ENCODE measurements at regions not wholly inside any gene's neighbourhood (a gene's known extent, or its start where the extent isn't known, plus 50 kb on each side); places are given as distances from the start of the nearest gene placed in this dataset.

DNA sequence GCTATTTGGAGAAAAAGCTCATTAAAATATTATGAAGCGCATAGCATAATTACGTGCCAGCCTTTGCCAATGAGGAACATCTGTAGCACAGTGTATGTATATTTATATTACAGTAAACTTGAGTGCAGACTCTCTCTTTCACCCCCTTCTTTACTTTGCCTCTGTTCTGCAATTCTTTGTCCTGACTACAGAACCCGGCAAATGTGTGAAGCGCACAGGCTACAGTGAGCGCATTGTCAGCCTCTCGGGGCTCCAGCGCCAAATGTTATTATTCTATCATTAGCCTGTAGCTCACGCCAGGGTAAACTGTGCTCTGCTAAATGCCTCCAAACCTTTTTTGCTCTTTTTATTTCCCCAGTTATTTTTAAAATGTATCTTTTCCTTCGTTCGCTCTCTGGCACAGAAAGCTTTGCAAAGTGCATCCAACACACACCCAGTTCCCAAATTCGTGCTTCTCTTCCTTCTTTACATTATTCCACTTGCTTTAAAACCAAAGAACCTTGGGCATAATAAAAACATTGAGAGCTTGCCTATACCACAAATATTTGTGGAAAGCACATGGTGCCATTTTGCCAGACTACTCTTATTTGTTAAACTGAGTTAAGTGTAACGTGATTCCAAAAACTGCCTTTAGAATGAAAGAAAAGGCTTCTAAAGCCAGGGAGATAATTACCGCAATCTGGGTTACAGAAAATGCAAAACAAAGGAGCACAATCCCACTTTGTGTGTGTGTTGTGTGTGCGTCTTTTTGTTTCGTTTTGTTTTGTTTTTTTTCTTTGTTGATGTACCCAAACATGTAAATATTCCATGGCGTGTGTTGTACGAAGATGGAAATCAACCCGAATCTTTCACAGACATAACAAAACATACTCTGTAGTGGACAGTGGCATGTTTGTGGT, 164.1 kb upstream of the MPDZ start:
- POLR2A ChIA-PET = no interaction called here
- no peak overlapping the region for H3K27ac ChIP-seq (ENCODE audit: low read length in 2 of 2)
- H3K4me1 Mint-ChIP-seq = no peaks in the 10 kb centered on the region
- no peak overlapping the region for H2AFZ ChIP-seq (ENCODE audit: insufficient read depth, low read depth, low read length, poor library complexity, severe bottlenecking)
- H3K9ac ChIP-seq (ENCODE audit: low read length) = no peak overlapping the region
- no peaks in the 10 kb centered on the region for H3K36me3 ChIP-seq (replicated peaks in 1 of 2; ENCODE audit: control extremely low read depth in 1 of 2, control insufficient read depth in 1 of 2, extremely low read depth in 1 of 2, insufficient read depth in 2 of 2, low read length in 1 of 2)
- DNase-seq (no peak), ATAC-seq (ENCODE audit: low read depth) (no peak)
- CTCF ChIA-PET = no interaction called here
- no peaks in the 10 kb centered on the region for H3K4me1 ChIP-seq (ENCODE audit: control insufficient read depth in 2 of 2, insufficient read depth in 2 of 2, low read length in 2 of 2)
- H3K79me2 ChIP-seq (ENCODE audit: control insufficient read depth, insufficient read depth, low read length) = no peaks in the 10 kb centered on the region
- no peaks in the 10 kb centered on the region for H3K27me3 ChIP-seq (replicated peaks in 1 of 4; ENCODE audit: control extremely low read depth in 1 of 4, control insufficient read depth in 3 of 4, insufficient read depth in 4 of 4, low read length in 3 of 4)
- H4K20me1 ChIP-seq (ENCODE audit: control insufficient read depth, insufficient read depth, low read length, poor library complexity, severe bottlenecking) = no peaks in the 10 kb centered on the region
- no peak overlapping the region for H3K4me3 Mint-ChIP-seq
- H3K4me2 ChIP-seq (replicated peaks; ENCODE audit: low read depth, low read length, poor library complexity, severe bottlenecking) = no peak overlapping the region
- TF ChIP-seq, protein P1, sequence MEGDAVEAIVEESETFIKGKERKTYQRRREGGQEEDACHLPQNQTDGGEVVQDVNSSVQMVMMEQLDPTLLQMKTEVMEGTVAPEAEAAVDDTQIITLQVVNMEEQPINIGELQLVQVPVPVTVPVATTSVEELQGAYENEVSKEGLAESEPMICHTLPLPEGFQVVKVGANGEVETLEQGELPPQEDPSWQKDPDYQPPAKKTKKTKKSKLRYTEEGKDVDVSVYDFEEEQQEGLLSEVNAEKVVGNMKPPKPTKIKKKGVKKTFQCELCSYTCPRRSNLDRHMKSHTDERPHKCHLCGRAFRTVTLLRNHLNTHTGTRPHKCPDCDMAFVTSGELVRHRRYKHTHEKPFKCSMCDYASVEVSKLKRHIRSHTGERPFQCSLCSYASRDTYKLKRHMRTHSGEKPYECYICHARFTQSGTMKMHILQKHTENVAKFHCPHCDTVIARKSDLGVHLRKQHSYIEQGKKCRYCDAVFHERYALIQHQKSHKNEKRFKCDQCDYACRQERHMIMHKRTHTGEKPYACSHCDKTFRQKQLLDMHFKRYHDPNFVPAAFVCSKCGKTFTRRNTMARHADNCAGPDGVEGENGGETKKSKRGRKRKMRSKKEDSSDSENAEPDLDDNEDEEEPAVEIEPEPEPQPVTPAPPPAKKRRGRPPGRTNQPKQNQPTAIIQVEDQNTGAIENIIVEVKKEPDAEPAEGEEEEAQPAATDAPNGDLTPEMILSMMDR (IDR thresholded peaks at IDR 0.05) = no peak
- no peak for TF ChIP-seq EZH2 (IDR thresholded peaks at IDR 0.05; ENCODE audit: borderline replicate concordance, insufficient read depth, low read depth, low read length, poor library complexity, severe bottlenecking)
- H3K9me3 Mint-ChIP-seq (ENCODE audit: insufficient read depth) = no peaks in the 10 kb centered on the region
- H3K4me3 ChIP-seq (ENCODE audit: control extremely low read depth in 1 of 5, extremely low read depth in 1 of 5, insufficient read depth in 1 of 5, low read depth in 2 of 5, low read length in 4 of 5) = no peak overlapping the region
- H3K27me3 Mint-ChIP-seq = no peaks in the 10 kb centered on the region
- H3K9me3 ChIP-seq (ENCODE audit: control extremely low read depth in 1 of 3, control insufficient read depth in 2 of 3, insufficient read depth in 1 of 3, low read length in 2 of 3) = no peaks in the 10 kb centered on the region
- H3K27ac Mint-ChIP-seq = no peak overlapping the region
- intact Hi-C loops (cut with micrococcal nuclease) = no loop called here
- WGBS (ENCODE audit: insufficient coverage) = 98% methylated on average over 10 of the region's 18 CpGs

DNA sequence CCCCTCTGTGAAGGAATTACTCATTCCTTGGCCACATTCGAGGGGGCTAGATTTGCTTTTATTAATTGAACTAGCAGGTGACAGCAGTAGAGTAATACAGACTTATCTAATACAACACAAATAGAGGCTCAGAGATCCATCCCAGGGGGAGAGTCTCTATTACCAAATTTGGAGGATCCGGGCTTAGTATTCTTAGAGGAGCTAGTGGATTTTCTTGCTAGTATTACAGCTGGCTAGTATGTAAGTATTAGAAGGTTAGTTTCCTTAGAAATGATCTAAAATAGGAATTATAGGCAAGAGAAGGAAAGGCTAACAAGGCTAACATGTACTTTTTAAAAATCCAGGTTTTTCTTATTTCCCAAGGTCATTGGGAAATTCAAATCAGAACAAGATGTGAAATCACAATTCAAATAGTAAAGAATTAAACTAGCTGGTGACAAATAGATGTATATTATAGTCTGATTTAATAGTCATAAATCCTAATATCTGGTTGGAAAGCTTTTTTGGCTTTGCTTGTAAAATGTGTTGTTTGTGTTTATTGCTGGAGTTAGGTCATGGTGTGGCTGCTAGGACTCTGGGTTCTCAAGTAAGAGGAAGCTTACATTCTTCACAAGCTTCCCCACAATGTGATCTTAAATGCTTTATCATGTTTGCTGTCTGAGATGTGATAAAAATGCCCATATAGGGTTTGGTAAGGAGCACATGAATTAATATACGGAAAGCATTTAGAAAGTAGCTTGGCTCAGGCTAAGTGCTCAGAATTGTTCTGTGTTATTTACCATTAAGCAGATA, 160.4 kb upstream of the MPDZ start:
- H3K27ac Mint-ChIP-seq = no peak overlapping the region
- CTCF ChIA-PET = interaction anchor here (1.9 kb wide), 1 partner anchor 12 kb away, joined by 6 read pairs; no protein-coding TSS in a partner anchor

More for the DNA sequence above, 160.4 kb upstream of the MPDZ start:
- H3K4me1 ChIP-seq (ENCODE audit: control insufficient read depth in 2 of 2, insufficient read depth in 2 of 2, low read length in 2 of 2) = no peaks in the 10 kb centered on the region
- no peak overlapping the region for H3K27ac ChIP-seq (ENCODE audit: low read length in 2 of 2)
- Mint-ChIP-seq H3K4me1 (no peaks in the 10 kb centered on the region), H3K27me3 (no peaks in the 10 kb centered on the region), H3K9me3 (ENCODE audit: insufficient read depth) (no peaks in the 10 kb centered on the region), H3K4me3 (no peak overlapping the region)
- 100% methylated on average over 1 of the region's 3 CpGs for WGBS (ENCODE audit: insufficient coverage)
- no peak overlapping the region for H3K9ac ChIP-seq (ENCODE audit: low read length)
- ATAC-seq (ENCODE audit: low read depth) (no peak), DNase-seq (no peak)
- H3K36me3 ChIP-seq (replicated peaks in 1 of 2; ENCODE audit: control extremely low read depth in 1 of 2, control insufficient read depth in 1 of 2, extremely low read depth in 1 of 2, insufficient read depth in 2 of 2, low read length in 1 of 2) = no peaks in the 10 kb centered on the region
- POLR2A ChIA-PET = no interaction called here
- intact Hi-C loops (cut with micrococcal nuclease) = no loop called here
- no peaks in the 10 kb centered on the region for H3K27me3 ChIP-seq (replicated peaks in 1 of 4; ENCODE audit: control extremely low read depth in 1 of 4, control insufficient read depth in 3 of 4, insufficient read depth in 4 of 4, low read length in 3 of 4)
- no peak overlapping the region for H3K4me2 ChIP-seq (replicated peaks; ENCODE audit: low read depth, low read length, poor library complexity, severe bottlenecking)
- no peak overlapping the region for H2AFZ ChIP-seq (ENCODE audit: insufficient read depth, low read depth, low read length, poor library complexity, severe bottlenecking)
- H3K79me2 ChIP-seq (ENCODE audit: control insufficient read depth, insufficient read depth, low read length) = no peaks in the 10 kb centered on the region
- no peak overlapping the region for H3K4me3 ChIP-seq (ENCODE audit: control extremely low read depth in 1 of 5, extremely low read depth in 1 of 5, insufficient read depth in 1 of 5, low read depth in 2 of 5, low read length in 4 of 5)
- no peaks in the 10 kb centered on the region for H4K20me1 ChIP-seq (ENCODE audit: control insufficient read depth, insufficient read depth, low read length, poor library complexity, severe bottlenecking)
- TF ChIP-seq, protein P1 (IDR thresholded peaks at IDR 0.05) = no peak
- TF ChIP-seq EZH2 (IDR thresholded peaks at IDR 0.05; ENCODE audit: borderline replicate concordance, insufficient read depth, low read depth, low read length, poor library complexity, severe bottlenecking) = no peak
- H3K9me3 ChIP-seq (ENCODE audit: control extremely low read depth in 1 of 3, control insufficient read depth in 2 of 3, insufficient read depth in 1 of 3, low read length in 2 of 3) = no peaks in the 10 kb centered on the region

Data from B cell (primary cell).